Thyroid gland (tissue), 4 donors: ENCODE measurements at regions not wholly inside any gene's neighbourhood (a gene's known extent, or its start where the extent isn't known, plus 50 kb on each side); places are given as distances from the start of the nearest gene placed in this dataset.

Experiments used
- DNase-seq, 2 donors: peaks; one replicate each; pipeline ENCODE4 v3.0.0-alpha.2; 2019
- H3K27ac ChIP-seq, 3 donors: fragments of 200-600 bp; sonication (generic); 1 replicate in 2 of 3; 2 replicates in 1 of 3; pipeline ENCODE4 v1.5.1; 2016 to 2019; ENCODE audit warnings: mild to moderate bottlenecking in 1 of 3, moderate library complexity in 1 of 3
- H3K27me3 ChIP-seq: fragments of 200-600 bp; sonication (generic); one replicate; pipeline ENCODE4 v1.5.1; 2019
- H3K36me3 ChIP-seq, 2 donors: fragments of 200-600 bp; sonication (generic); one replicate each; pipeline ENCODE4 v1.5.1; 2016 to 2019
- H3K4me1 ChIP-seq, 2 donors: fragments of 200-600 bp; sonication (generic); one replicate each; pipeline ENCODE4 v1.5.1; 2017 to 2019
- H3K4me3 ChIP-seq, 3 donors: fragments of 200-600 bp; sonication (generic); replicated peaks in 1 of 3; 1 replicate in 2 of 3; 2 replicates in 1 of 3; pipeline ENCODE4 v1.5.1; 2016; ENCODE audit warnings: mild to moderate bottlenecking in 1 of 3
- H3K9me3 ChIP-seq: fragments of 200-600 bp; sonication (generic); one replicate; pipeline ENCODE4 v1.5.1; 2017
- POLR2A ChIP-seq, 2 donors: fragments of 450-650 bp; IDR thresholded peaks; one replicate each; pipeline ENCODE4 v1.6.1; 2017; ENCODE audit warnings: antibody characterized with exemption in 2 of 2, mild to moderate bottlenecking in 2 of 2, moderate library complexity in 1 of 2
- WGBS, 2 donors: methylation state at CpG; one replicate each; pipeline ENCODE4 v1.1.5; 2017; 5-methylcytosine and 5-hydroxymethylcytosine counted together
- intact Hi-C: fragments of 100-400 bp; cut with DNase I; formaldehyde crosslinking; loops from one replicate; pipeline ENCODE4 v1.15.1; 2023
- TF ChIP-seq, protein P1 (sequence below), 6 experiments: fragments of 200-600 bp in 3 of 6; fragments of 450-650 bp in 3 of 6; sonication (generic) in 3 of 6; IDR thresholded peaks; one replicate each; pipeline ENCODE4 v1.5.1; 2016 to 2019; ENCODE audit warnings: antibody characterized with exemption in 6 of 6, mild to moderate bottlenecking in 2 of 6, inconsistent platforms in 1 of 6, moderate library complexity in 1 of 6

- no peaks in the 10 kb centered on the region for H3K9me3 ChIP-seq
- H3K4me3 ChIP-seq = no peak overlapping the region
- H3K27me3 ChIP-seq = no peaks in the 10 kb centered on the region
- DNase-seq = peak in 1 of 2 donors; percentile 18
- intact Hi-C loops = no loop called here
- peak overlapping the region in 1 of 3 donors; percentile 7 for H3K27ac ChIP-seq
- TF ChIP-seq, protein P1, sequence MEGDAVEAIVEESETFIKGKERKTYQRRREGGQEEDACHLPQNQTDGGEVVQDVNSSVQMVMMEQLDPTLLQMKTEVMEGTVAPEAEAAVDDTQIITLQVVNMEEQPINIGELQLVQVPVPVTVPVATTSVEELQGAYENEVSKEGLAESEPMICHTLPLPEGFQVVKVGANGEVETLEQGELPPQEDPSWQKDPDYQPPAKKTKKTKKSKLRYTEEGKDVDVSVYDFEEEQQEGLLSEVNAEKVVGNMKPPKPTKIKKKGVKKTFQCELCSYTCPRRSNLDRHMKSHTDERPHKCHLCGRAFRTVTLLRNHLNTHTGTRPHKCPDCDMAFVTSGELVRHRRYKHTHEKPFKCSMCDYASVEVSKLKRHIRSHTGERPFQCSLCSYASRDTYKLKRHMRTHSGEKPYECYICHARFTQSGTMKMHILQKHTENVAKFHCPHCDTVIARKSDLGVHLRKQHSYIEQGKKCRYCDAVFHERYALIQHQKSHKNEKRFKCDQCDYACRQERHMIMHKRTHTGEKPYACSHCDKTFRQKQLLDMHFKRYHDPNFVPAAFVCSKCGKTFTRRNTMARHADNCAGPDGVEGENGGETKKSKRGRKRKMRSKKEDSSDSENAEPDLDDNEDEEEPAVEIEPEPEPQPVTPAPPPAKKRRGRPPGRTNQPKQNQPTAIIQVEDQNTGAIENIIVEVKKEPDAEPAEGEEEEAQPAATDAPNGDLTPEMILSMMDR (IDR thresholded peaks at IDR 0.05) = no peak
- TF ChIP-seq POLR2A (IDR thresholded peaks at IDR 0.05) = no peak
- no peaks in the 10 kb centered on the region for H3K36me3 ChIP-seq
- H3K4me1 ChIP-seq = peaks cover 1 to 11% of the 10 kb centered on the region in 2 donors
- 77 to 89% methylated on average over 8 of the region's 8 CpGs for WGBS, 2 donors
Observed at GRCh38 chr15:62444104-62445022, 279.3 kb upstream of the C2CD4B start.

- 97 to 98% methylated on average over 2 of the region's 2 CpGs for WGBS, 2 donors
- Histone ChIP-seq H3K27ac (no peak overlapping the region), H3K9me3 (no peaks in the 10 kb centered on the region), H3K27me3 (no peaks in the 10 kb centered on the region), H3K4me3 (no peak overlapping the region), H3K36me3 (no peaks in the 10 kb centered on the region), H3K4me1 (peaks cover 10 to 19% of the 10 kb centered on the region in 2 donors)
- no peak for DNase-seq
- TF ChIP-seq POLR2A (IDR thresholded peaks at IDR 0.05) = no peak
- TF ChIP-seq, protein P1 (IDR thresholded peaks at IDR 0.05) = no peak
- intact Hi-C loops = no loop called here
Observed at GRCh38 chr15:62445244-62445643, 280.2 kb upstream of the C2CD4B start.

GRCh38 chr15:62446984-62447383 is 281.9 kb upstream of the C2CD4B start:
- Histone ChIP-seq H3K36me3 (no peaks in the 10 kb centered on the region), H3K27ac (no peak overlapping the region), H3K27me3 (no peaks in the 10 kb centered on the region), H3K4me3 (no peak overlapping the region), H3K9me3 (no peaks in the 10 kb centered on the region), H3K4me1 (peaks cover 10 to 21% of the 10 kb centered on the region in 2 donors)
- DNase-seq = no peak
- 88 to 91% methylated on average over 5 of the region's 5 CpGs for WGBS, 2 donors
- TF ChIP-seq, protein P1 (IDR thresholded peaks at IDR 0.05) = no peak
- no peak for TF ChIP-seq POLR2A (IDR thresholded peaks at IDR 0.05)
- intact Hi-C loops = no loop called here

- no peak for DNase-seq
- Histone ChIP-seq H3K27ac (no peak overlapping the region), H3K4me3 (no peak overlapping the region), H3K4me1 (peaks cover 17 to 21% of the 10 kb centered on the region in 2 donors), H3K9me3 (no peaks in the 10 kb centered on the region), H3K27me3 (no peaks in the 10 kb centered on the region), H3K36me3 (no peaks in the 10 kb centered on the region)
- 82 to 85% methylated on average over 7 of the region's 7 CpGs for WGBS, 2 donors
- TF ChIP-seq, protein P1 (IDR thresholded peaks at IDR 0.05) = no peak
- no peak for TF ChIP-seq POLR2A (IDR thresholded peaks at IDR 0.05)
- intact Hi-C loops = no loop called here
Observed at GRCh38 chr15:62447742-62448141, 282.7 kb upstream of the C2CD4B start.

DNA sequence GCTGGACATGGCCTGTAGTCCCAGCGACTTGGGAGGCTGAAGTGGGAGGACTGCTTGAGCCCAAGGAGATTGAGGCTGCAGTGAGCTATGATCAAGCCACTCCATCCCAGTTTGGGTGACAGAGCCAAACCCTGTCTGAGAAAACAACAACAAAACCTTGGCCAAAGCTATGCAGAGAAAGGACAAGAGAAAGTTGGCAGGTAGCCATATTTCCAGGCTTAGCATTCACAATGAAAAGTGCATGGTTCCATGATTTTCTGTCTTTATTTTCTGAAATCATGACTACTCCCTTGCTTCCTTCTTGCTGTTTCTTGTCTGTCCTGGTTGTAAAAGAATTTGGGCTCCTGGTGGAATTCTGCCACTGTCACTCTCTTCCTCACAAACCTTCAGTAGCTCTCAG is 284.6 kb upstream of the C2CD4B start:
- H3K9me3 ChIP-seq = no peaks in the 10 kb centered on the region
- intact Hi-C loops = no loop called here
- H3K27ac ChIP-seq = no peak overlapping the region
- no peaks in the 10 kb centered on the region for H3K36me3 ChIP-seq
- no peak for DNase-seq
- WGBS, 2 donors = 64 to 71% methylated on average over 1 of the region's 1 CpG
- H3K4me1 ChIP-seq = peaks cover 21 to 22% of the 10 kb centered on the region in 2 donors
- TF ChIP-seq POLR2A (IDR thresholded peaks at IDR 0.05) = no peak
- TF ChIP-seq, protein P1 (IDR thresholded peaks at IDR 0.05) = no peak
- no peak overlapping the region for H3K4me3 ChIP-seq
- no peaks in the 10 kb centered on the region for H3K27me3 ChIP-seq
